ENCODE measurements at regions not wholly inside any gene's neighbourhood (a gene's known extent, or its start where the extent isn't known, plus 50 kb on each side); places are given as distances from the start of the nearest gene placed in this dataset.

DNA sequence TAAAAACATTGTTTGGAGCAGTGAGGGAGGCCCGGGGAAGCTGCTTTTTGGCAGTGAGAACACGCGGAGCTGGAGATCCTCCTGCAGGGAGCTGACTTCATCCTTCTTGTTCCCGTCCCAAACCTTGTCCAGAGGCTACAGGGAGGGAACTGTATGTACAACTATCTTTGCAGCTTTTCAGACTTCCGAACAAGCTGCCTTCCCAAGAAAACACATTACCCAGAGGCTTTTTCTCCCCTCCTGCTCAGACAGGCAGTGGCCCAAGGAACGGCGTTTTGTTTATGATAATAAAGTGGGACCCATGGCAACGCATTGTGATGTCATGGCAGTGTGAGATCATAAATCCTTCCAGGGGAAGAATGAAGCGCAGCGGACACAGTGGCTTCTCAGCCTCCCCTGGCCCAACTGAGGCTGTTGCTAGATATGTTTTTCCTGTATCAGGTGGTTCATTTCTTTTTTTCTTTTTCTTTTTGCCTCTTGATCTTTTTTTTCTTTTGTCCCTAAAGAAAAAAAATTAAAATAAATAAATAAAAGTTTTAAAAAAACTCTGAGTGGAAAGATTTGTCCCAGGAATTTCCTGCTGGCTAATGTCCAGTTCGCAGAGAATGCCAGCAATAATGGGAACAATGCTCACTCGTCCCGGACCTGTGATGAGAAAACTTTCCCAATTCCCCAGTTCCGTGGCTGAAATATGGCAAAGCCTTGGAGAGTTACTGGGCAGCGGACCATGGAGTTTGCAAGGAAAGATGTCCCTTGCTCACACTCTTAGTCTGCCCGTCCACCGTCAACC, 103.4 kb upstream of the MAP1LC3B2 start:
- peak; percentile 96 for DNase-seq (ENCODE audit: low spot score)

DNA sequence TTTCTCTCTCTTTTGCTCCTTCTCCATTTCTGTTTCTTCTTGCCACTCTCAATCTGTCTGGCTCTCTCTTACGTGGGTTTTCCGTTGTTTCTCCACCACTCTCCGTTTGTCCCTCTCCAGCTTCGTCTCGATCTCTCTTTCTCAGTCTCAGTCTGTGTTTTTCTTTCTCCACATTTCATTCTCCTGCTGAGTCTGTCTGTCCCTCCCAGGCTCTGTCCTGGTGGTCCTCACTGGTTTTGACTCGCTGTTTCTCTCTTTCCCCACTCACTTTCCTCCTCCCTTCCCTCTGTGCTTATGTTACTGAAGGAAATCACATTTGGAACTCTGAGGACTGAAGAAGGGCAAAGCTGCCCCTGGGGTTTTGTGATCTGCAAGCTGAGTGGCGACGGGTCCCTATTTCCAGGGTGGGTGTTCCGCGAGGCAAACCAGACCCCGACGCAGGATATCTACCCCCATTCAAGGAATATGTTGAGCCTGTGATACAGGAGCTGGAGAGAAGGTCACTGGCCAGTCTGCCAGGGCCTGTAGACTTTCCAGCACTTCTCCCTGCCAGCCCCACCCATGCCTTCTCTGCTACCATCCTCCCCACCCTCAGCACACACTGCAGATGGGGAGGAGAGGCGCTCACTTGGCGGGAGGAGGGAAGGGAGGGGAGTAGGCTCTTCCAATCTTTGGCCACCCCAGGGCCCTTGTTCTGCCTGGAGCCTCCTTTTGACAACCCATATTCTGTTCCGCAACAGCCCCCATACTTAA, 102.7 kb upstream of the MAP1LC3B2 start:
- DNase-seq (ENCODE audit: low spot score), result peak; percentile 57

DNA sequence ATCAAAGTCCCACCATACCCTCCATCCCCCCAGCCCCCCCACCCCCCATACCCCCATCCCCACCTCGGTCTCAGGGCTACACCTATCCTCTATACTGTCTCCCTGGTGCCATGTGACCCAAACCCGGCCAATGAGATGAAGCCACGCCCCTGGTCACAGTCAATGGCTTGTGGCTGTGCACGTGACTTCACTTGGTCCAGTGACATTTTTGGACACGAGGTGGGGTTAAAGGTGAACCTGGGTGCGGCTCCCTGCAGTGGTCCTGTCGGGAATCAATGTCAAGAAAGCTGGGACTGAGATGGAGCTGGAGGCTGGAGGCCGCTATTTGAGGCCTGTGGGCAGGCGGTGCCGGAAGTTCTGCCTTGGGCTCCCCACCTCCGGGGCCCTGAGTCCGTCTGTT, 100.7 kb upstream of the MAP1LC3B2 start:
- DNase-seq (ENCODE audit: low spot score), result no peak

DNA sequence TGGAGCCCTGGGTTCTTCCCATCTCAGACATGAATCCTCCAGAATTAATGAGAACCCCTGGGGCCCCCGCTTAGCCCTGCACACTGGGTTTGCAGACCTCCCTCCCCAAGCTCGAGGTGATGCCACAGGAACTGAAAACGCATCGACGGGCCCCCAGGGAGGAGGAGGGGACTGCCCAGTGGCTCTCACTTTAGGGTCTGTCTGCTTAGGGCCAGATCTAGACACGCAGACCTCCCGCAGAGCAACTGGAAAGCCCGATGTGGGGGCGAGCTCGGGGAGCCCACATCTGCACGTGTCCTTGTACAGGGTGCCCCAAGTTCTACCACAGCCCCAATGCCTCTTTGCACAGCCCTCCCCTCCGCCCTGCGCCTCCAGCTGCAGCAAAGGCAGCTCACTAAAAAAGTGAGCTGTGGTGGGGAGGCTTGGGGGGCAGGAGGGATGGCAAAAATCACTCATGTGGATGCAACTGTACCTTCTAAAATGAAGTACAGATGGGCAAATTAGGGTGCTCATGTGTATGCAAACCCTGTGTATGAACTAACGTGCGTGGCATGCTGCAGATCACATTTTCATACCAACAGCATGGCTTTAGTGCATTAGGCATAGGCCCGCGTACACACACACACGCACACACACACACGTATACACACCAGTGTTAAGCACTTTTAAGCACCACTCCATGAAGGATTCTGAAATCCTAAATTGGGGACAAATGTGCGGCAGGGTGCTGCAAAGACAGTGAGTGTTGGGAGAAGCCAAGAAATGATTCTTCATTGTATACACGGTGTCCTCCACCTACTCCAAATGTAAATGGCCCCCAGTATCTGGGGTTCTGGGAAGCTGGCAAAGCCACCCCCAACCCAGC, 99.9 kb upstream of the MAP1LC3B2 start:
- no peak for DNase-seq (ENCODE audit: low spot score)

DNA sequence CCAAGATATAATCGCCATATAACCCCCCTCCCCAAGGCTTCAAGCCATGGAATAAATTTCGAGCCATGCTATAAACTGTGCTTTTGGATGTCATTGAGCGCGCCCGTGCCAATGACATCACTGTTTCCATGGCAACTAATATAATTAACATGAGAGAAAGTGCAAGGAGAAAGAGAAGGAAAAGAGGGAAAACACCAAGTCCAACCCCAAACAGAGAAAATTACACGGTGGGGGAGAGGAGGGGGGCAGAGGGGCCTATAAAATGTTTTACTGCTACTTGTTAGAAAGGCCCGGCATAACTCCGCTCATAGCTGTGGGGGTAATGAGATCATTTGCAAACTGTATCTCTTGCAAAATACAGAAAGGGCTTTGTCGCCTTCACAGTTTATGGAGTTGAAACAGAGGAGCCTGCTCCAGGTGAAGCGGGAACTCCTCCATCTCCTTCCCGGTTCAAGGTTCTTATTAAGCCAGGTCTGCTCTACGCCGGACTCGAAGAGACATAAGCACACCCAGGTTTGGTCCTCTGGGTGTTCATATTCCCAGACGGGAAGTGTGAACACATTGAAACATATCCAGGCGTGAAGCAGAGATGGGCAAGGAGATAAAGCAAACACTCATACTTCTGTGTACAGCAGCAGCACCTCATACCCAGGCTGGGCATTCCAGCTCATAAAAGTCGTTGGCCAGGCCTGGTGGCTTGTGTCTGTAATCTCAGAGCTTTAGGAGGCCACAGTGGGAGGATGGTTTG, 99.1 kb upstream of the MAP1LC3B2 start:
- peak; percentile 28 for DNase-seq (ENCODE audit: low spot score)

DNA sequence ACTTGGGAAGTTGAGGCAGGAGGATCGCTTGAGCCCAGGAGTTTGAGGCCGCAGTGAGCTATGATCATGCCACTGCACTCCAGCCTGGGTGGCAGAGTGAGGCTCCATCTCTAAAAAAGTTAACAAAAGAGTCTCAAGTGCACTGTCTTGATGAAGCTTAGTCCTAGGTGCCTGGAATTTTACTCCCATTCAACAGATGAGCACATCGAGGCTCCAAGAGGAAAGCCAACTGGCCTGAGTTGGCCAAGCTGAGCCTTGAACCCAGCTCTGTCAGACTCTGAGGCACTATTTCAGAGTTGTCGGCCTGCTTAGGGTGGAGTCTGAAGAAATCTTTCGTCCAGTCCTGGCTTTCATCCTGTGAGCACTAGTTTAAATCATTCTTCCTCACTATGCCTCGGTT, 98.1 kb upstream of the MAP1LC3B2 start:
- DNase-seq (ENCODE audit: low spot score), result no peak

DNA sequence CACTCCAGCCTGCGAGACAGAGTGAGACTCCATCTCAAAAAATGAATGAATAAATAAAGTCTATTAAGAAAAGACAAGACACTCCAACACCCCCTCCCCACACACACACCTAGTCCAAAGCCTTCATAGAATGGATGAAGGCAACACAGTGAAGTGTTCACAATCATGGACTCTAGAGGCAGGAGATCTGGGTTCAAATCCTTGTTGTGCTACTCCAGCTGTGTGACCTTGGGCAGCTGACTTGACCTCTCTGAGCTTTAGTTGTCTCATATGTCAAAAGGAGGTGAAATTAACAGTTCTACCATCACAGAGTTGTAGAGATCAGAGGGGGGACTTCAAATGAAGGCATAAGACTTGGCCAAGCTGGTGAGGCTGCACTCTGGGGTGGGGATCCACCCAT, 95.8 kb upstream of the MAP1LC3B2 start:
- no peak for DNase-seq (ENCODE audit: low spot score)

DNA sequence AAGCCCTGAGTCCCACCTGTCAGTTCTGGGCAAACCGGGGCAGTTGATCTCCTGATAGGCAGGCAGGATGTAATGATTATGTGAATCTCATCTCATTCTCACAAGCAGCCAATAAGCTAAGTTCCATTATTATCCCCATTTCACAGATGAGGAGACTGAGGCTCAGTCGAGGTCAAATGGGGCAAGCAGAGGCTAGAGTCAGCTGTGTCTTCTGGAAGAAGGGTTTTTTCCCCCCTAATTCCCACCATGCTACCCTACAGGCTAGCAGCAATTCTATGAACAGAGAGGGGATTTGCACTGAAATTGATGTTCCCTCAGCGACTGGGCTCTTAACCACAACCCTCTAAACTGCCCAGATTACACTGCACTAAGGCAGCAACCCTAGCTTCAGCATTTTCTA, 93.8 kb upstream of the MAP1LC3B2 start:
- DNase-seq (ENCODE audit: low spot score), result no peak

DNA sequence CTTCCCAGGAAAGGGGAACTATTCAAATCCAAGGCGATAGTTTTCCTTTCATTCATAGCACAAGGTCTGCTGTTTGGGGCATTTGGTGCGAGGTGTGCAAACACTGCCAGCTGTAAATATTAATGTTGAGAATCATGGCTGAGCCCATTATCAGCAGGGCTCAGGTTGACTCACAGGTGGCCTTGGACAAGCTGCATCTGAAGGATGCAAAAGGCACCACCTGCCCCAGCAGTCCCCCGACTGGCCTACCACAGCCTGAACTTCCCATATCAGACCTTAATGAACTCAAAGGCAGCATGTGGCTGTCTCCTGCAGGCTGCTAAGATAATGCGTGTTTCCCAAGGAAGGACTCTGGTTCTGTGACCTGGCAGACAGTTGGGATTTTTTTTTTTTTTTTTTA, 93.3 kb upstream of the MAP1LC3B2 start:
- DNase-seq (ENCODE audit: low spot score), result no peak

DNA sequence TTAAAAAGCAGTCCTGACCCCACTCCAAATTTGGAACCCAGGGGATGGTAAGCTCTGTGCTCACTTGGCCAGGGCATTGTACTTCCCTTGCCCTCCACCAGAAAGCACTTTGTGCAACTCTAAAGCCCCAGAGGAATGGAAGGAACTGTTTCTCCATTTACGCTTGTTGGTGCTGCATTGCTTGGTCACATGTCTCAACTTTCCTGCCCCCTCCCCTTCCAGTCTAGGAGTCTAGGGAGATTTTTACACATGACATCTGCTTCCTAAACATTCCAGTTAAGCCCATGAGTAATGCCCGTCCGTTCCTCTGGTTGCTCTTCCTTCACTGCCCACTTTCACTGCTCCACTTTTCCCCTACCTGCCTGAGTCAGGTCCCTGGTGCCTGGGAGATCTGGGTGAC, 92.6 kb upstream of the MAP1LC3B2 start:
- peak; percentile 63 for DNase-seq (ENCODE audit: low spot score)

DNA sequence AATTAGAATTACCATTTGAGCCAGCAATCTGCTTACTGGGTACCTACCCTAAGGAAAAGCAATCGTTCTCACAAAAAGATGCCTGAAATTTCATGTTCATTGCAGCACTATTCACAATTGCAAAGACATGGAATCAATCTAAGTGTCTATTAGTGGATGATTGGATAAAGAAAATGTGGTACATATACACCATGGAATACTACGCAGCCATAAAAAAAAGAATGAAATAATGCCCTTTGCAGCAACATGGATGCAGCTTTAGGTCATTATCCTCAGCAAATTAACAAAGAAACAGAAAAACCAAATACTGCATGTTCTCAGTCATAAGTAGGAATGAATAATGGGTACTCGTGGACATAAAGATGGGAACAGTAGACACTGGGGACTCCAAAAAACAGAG, 89.8 kb upstream of the MAP1LC3B2 start:
- DNase-seq (ENCODE audit: low spot score), result no peak

DNA sequence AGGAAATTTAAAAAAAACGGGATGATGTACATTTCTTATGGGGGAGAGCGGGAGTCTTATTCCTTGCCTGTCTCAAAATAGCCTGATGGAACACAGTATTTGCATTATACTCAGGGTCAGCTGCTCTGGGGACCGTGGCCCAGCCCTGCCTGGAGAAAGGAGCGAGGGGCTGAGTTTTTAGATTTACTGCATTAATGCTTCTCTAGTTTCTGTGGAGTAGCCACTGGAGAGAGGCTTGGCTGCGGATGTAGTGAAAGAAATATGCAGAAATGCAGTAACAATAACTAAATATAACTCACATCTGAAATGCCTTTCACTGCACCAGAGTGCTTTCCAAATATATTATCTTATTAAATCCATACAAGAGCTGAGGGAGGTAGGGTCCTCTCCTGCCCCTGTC, 87.6 kb upstream of the MAP1LC3B2 start:
- peak; percentile 26 for DNase-seq (ENCODE audit: low spot score)

DNA sequence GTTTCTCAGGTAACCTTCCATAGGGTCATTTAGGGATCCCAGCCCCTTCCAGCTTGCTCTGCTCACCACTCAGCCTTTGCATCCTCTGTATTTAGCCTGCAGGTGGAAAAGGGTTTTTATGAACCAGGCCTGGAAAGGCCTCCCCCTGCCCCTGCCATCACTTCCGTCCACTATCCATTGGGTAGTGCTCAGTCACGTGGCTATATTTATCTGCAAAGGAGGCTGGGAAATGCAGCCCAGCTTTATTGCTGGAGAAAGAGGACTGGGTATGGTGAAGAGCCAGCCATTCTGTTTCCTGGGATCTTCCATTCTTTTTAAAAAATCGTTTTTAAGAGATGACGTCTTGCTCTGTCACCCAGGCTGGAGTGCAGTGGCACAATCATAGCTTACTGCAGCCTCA, 87.0 kb upstream of the MAP1LC3B2 start:
- no peak for DNase-seq (ENCODE audit: low spot score)

DNA sequence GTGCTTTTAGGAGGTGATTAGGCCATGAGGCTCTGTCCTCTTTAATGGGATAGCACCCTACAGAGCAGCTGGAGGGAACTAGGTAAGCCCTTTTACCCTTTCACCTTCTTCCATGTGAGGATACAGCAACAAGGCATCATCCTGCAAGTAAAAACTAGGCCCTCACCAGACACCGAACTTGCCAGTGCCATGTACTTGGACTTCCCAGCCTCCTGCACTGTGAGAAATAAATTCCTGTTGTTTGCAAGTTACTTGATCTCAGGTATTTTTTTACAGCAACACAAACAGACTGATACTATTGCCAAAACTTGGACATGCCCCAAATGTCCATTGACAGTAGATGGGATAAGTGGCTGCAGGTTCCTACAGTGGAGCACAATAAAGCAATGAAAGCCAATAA, 85.8 kb upstream of the MAP1LC3B2 start:
- DNase-seq (ENCODE audit: low spot score), result no peak

DNA sequence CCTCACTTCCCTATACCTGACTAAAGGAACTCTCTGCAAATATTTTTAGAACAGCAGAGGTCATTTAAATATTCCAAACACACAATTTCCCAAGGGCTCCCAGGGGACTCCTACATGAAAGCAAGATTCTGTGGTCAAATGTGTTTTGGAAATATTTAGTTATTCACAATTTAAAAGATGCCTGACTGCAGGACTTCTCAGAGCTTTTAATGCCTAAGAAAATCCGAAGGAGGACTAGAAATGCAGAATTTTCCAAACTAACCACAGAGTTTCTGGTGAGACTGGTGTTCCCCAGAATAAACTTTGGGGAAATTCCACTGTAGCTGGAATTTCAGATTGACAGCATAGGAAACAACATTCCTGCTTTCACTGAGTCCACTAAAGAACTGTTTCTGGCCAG, 84.8 kb upstream of the MAP1LC3B2 start:
- no peak for DNase-seq (ENCODE audit: low spot score)

DNA sequence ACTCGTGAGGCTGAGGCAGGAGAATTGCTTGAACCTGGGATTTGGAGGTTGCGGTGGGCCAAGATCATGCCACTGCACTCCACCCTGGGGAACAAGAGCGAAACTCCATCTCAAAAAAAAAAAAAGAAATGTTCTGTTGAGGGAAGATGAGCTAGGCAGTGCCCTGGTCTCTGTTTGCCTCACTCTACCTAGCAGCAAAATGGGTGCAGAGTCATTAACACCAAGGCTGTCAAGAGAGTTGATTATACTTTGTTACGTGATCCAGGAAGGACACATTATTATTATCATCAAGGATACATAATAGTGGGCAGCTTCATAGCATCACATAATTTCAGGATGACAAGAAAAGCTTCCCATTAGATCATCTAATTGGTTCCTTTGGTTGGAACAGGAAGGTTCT, 84.3 kb upstream of the MAP1LC3B2 start:
- DNase-seq (ENCODE audit: low spot score), result no peak

DNA sequence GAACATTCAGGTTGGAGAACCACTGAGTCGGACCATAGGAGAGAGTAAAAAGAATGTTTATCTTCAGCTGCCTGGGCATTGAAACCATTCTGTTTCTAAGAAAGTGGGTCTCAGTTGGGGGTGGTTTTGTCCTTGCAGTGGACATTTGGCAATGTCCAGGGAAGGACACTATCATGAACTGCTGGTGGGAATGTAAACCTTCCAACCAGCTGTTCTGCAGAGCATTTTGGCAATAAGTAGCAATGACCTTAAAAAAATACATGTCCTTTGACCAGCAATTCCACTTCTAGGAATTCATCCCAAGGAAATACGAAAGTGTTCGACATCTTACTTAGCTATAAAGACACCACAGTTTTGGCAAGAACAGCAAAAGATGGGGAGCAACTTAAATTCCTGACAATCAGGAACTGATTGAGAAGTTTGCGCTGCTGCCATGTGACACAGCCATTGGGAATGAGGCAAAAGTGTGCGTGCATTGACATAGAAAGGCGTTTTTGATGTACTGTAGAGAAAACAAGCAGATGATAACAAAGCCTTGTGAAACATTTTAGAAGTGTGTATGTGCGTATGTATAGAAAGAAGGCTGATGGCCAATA, 82.9 kb upstream of the MAP1LC3B2 start:
- DNase-seq (ENCODE audit: low spot score), result no peak

DNA sequence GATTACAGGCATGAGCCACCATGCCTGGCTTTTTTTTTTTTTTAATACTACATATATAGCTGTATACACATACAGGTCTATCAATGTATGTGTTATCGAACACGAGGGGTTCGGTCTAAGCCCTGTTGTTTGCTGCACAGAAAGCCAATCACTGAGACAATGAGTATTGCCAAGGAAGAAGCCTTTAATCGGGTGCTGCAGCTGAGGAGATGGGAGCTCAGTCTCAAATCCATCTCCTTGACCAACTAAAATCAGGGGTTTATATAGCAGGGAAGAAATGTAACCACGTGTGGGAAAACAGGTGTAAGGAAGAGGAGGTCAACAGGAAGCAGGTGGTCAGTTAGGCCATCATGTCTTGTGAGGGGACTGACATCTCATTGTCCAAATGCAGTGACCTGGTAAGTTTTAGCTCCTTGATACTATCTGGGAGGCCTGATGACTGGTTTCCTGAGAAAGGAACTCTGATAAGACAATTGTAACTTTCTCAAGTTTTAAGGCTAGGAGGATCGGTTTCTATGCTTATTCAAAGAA, 80.9 kb upstream of the MAP1LC3B2 start:
- DNase-seq (ENCODE audit: low spot score), result no peak

DNA sequence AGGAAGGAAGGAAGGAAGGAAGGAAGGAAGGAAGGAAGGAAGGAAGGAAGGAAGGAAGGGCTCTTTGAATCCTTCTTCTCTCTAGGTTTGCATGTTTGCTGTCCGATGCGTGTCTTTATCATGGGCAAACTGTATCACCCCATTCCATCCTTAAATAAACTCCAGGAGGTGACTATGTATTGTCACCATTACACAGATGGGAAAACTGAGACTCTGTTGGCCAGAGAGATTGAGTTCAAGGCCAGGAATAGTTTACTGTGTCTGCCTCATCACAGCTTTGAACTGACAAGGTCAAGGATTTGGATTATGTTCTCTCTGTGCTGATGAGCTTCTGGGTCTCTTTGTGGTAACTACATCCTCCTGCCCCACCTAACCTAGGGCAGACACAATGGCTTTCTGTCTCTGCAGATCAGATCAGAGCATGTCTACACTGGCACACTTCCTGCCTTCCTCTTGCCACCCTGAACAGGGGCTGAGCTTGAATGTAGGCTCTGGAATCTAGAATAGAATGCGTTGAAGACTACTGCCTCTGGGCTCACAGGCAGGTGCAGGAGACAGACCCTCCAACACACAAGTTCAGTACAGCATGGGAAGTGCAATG, 78.9 kb upstream of the MAP1LC3B2 start:
- no peak for DNase-seq (ENCODE audit: low spot score)

DNA sequence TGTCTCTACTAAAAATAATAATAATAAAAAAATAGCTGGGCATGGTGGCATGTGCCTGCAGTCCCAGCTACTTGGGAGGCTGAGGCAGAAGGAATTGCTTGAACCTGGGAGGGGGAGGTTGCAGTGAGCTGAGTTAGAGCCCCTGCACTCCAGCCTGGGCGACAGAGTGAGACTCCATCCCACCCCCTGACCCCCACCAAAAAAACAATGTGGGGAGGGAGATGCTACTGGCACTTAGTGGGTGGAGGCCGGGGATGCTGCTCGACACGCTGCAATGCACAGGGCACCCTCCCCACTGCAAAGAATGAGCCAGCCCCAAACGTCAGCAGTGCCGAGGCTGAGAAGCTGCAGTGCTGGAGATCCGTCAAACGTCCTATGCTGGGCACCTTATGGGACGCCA, 77.5 kb upstream of the MAP1LC3B2 start:
- no peak for DNase-seq (ENCODE audit: low spot score)

DNA sequence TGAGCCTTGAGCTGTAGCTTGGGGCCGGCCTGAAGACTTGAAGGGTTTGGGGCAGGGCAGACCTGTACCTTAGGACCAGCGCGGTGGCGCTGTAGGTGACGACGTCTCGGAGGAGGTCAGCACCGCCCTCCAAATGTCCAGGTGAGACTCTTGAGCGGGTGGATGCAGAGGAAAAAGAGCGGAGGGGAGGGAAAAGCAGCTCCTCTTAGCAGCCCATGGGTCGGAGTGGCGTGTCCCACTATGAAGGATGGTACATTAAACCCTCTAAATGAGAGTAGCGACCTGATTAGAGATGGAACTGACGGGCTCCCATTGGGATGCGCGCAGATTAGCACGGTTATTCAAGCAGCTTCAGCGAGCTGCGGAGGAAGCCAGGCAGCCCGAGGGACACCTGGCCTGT, 77.0 kb upstream of the MAP1LC3B2 start:
- no peak for DNase-seq (ENCODE audit: low spot score)

Data from umbilical cord (tissue), 1 donor.